Lung (tissue), 11 donors: ENCODE measurements at regions not wholly inside any gene's neighbourhood (a gene's known extent, or its start where the extent isn't known, plus 50 kb on each side); places are given as distances from the start of the nearest gene placed in this dataset.

ENCODE experiments used
- ATAC-seq: fragments of 200-7000 bp; cut with Tn5 transposase; one replicate; pipeline ENCODE4 v1.9.1; 2020; ENCODE audit warnings: moderate number of reproducible peaks; ENCODE audit not compliant: insufficient read depth, low FRiP score
- DNase-seq, 3 donors: peaks; one replicate each; pipeline ENCODE4 v3.0.0-alpha.2; 2013 to 2017
- H3K27ac ChIP-seq, 2 donors: one replicate each; pipeline ENCODE4 v1.5.1; 2013; ENCODE audit warnings: mild to moderate bottlenecking in 2 of 2, moderate library complexity in 2 of 2, control low read depth in 1 of 2, inconsistent platforms in 1 of 2, low read depth in 1 of 2, low read length in 1 of 2
- H3K27me3 ChIP-seq, 3 donors: one replicate each; pipeline ENCODE4 v1.5.1; 2013; ENCODE audit warnings: low read length in 2 of 3; ENCODE audit not compliant: control insufficient read depth in 3 of 3, insufficient read depth in 3 of 3
- H3K36me3 ChIP-seq, 4 donors: one replicate each; pipeline ENCODE4 v1.5.1; 2013; ENCODE audit warnings: low read length in 4 of 4, mild to moderate bottlenecking in 1 of 4, moderate library complexity in 1 of 4; ENCODE audit not compliant: control insufficient read depth in 4 of 4, insufficient read depth in 4 of 4
- H3K4me1 ChIP-seq, 5 donors: one replicate each; pipeline ENCODE4 v1.5.1; 2013; ENCODE audit warnings: low read length in 5 of 5, mild to moderate bottlenecking in 2 of 5, moderate library complexity in 1 of 5; ENCODE audit not compliant: control insufficient read depth in 5 of 5, insufficient read depth in 5 of 5
- H3K4me3 ChIP-seq: one replicate; pipeline ENCODE4 v1.5.1; 2013; ENCODE audit warnings: mild to moderate bottlenecking, control low read depth, moderate library complexity
- H3K9ac ChIP-seq, 2 donors: one replicate each; pipeline ENCODE4 v1.5.1; 2013; ENCODE audit warnings: low read length in 2 of 2, control low read depth in 1 of 2; ENCODE audit not compliant: insufficient read depth in 1 of 2
- H3K9me3 ChIP-seq, 4 donors: one replicate each; pipeline ENCODE4 v1.5.1; 2013; ENCODE audit warnings: low read length in 3 of 4, mild to moderate bottlenecking in 1 of 4, moderate library complexity in 1 of 4; ENCODE audit not compliant: control insufficient read depth in 4 of 4, insufficient read depth in 3 of 4
- CTCF ChIP-seq: IDR thresholded peaks from 2 replicates; pipeline ENCODE4 v1.5.1; 2012; ENCODE audit warnings: mild to moderate bottlenecking; ENCODE audit errors: control extremely low read depth, extremely low read depth
- WGBS, 2 donors: extraction: QIAGEN DNeasy Blood & Tissue Kit; methylation state at CpG; one replicate each; pipeline ENCODE4 v1.1.7; 2013; 5-methylcytosine and 5-hydroxymethylcytosine counted together
- donor health status: control.
- donor health status: control.
- donor health status: Bipolar disorder and iron deficiency.
- donor health status: healthy.
- donor health status: DM: yes; HTN: yes; CAD: no.

GRCh38 chr12:113766131-113766878, 199.8 kb downstream of the RBM19 start:
- 52 to 72% methylated on average over 36 of the region's 36 CpGs for WGBS, 2 donors
- TF ChIP-seq CTCF = no peak
- Histone ChIP-seq H3K4me1 (no peaks in the 10 kb centered on the region), H3K27ac (no peak overlapping the region), H3K9ac (no peak overlapping the region), H3K4me3 (no peak overlapping the region), H3K9me3 (peaks cover 0 to 8% (median 0%) of the 10 kb centered on the region in 4 donors), H3K36me3 (no peaks in the 10 kb centered on the region), H3K27me3 (peaks cover 0 to 24% (median 23%) of the 10 kb centered on the region in 3 donors)
- peak; percentile 43 to 65 (median 52) for DNase-seq
- no peak for ATAC-seq

DNA sequence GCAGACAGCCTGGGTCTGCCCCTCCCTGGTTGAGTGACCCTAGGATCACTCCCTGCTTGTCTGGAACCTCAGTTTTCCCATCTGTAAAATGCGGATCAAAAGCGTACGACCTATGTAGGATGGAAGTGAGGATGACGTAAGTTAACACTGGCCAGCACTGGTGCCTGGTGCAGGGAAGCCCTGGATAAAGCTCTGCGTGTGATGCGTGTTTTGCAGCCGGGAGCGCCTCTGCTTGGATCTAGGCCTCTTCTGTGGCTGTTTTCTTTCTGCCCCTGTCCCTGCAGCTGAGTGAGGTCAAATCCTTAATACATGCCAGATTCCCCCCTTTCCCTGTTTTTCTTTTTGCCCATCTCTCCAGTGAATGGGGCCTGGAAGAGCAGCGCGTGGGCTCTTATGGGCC, 201.5 kb downstream of the RBM19 start:
- H3K4me3 ChIP-seq = no peak overlapping the region
- H3K36me3 ChIP-seq = no peaks in the 10 kb centered on the region
- H3K4me1 ChIP-seq = no peaks in the 10 kb centered on the region
- TF ChIP-seq CTCF = no peak
- peaks cover 0 to 29% (median 28%) of the 10 kb centered on the region in 3 donors for H3K27me3 ChIP-seq
- H3K27ac ChIP-seq = no peak overlapping the region
- H3K9me3 ChIP-seq = peaks cover 0 to 6% (median 0%) of the 10 kb centered on the region in 4 donors
- ATAC-seq = no peak
- 75 to 86% methylated on average over 10 of the region's 10 CpGs for WGBS, 2 donors
- H3K9ac ChIP-seq = no peak overlapping the region
- no peak for DNase-seq

DNA sequence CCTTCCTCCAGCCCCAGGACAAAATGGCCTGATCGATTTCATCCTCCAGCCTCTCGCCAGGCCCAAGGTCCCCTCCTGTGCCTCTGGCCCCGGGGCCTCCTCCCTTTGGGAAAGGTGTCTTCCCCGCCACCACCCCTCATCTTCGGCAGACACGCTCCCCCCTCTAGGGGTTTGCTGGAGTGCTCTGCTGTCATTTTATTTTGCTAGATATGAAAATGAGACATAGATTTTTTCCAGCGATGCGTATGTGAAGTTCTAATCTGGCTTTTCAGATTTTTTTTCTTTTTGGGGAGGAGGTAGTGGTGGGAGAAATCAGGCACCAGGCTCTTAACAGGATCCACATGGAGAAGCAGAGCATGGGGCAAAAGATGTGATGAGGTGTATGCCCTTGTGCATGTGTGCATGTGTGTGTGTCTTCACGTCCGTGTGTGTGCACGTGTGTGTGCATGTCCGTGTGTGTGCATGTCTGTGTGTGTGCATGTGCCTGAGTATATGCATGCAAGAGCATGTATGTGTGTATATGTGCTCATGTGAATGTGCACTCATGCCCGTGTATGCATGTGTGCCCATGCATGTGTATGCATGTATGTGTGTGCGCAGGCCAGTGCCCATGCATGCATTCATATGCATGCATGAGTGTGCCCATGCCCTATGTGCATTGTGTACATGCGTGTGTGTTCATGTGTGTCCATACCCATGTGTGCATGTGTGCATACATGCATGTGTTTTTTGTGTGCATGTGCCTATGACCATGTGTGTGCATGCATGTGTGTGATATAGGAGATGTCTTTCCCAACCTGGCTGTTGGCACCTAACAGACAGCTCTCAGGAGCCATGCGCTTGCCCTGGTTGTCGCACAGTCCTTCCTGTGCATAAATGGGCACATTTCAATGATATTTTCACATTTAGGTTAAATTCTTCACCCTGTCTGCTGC, 203.0 kb downstream of the RBM19 start:
- H3K27me3 ChIP-seq = peaks cover 0 to 28% (median 27%) of the 10 kb centered on the region in 3 donors
- DNase-seq = no peak
- H3K4me1 ChIP-seq = no peaks in the 10 kb centered on the region
- no peaks in the 10 kb centered on the region for H3K36me3 ChIP-seq
- 58 to 66% methylated on average over 17 of the region's 17 CpGs for WGBS, 2 donors
- H3K9me3 ChIP-seq = peaks cover 0 to 11% (median 0%) of the 10 kb centered on the region in 4 donors
- H3K27ac ChIP-seq = no peak overlapping the region
- no peak overlapping the region for H3K9ac ChIP-seq
- no peak for TF ChIP-seq CTCF
- H3K4me3 ChIP-seq = no peak overlapping the region
- ATAC-seq = no peak
